NCI-H2227 (cell line): ENCODE measurements at regions not wholly inside any gene's neighbourhood (a gene's known extent, or its start where the extent isn't known, plus 50 kb on each side); places are given as distances from the start of the nearest gene placed in this dataset.

Experiments
- DNase-seq: peaks from one replicate; lab custom pipeline; 2025; ENCODE audit not compliant: unreplicated experiment; lab: John Stamatoyannopoulos, UW

DNA sequence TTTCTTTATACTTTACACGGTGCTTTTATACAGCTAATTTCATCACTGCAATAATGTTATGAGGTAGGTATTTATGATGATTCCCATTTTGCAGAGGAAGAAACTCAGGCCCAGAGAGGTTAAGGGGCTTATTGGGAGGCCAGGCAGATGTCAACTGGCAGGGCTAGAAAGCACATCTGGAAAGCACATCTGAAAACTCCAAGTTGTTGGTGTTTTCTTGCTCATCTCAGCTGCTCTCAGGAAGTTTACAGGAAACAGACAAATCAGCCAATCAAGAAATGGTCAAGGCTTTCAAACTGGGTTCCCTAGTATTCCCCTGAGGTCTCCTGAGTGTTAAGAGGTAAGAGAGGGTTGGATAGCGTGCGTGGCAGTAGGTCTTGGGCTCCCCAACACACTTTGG, 124.1 kb upstream of the MED13L start:
- DNase-seq: no peak

DNA sequence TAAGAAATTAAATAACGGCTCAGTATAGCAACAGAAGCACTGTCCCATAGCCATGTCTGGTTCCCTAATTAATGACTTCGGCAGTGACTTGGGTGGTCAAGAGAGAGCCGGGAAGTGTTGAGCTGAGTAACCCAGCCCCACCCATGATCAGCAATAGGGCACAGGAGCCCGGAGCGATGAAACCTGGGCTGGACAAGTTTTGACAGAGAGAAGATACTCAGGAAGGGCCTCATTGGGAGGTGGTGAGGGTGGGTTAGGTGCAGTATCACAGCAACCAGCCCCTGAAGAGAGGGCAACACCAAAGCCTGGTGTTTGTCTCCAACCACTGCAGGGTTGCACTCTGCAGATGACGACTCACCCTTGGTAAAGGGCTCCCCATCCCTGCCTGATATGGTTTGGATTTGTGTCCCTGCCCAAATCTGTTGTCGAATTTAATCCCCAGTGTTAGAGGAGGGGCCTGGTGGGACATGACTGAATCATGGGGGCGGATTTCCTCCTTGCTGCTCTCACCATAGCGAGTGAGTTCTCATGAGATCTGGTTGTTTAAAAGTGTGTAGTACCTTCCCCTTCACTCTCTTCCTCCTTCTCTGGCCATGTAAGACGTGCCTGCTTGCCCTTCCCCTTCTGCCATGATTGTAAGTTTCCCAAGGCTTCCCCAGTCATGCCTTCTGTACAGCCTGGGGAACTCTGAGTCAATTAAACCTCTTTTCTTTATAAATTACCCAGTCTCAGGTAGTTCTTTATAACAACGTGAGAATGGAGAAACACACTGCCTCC, 124.9 kb upstream of the MED13L start:
- DNase-seq: no peak

DNA sequence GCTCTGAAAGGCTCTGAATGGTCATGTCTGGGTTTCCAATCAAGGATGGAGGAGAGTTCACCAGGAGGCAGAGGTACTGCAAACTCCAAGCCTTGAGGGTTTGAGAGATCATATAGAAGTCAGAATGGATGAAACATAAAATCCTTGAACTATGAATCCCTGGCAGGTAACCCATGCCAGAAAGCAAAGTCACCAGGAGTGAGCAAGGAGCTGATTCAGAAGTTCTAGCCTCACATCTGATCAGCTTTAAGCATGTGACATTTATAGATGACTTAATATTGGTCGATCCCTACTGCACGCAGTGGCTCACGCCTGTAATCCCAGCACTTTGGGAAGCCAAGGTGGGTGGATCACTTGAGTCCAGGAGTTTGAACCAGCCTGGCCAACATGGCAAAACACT, 126.1 kb upstream of the MED13L start:
- no peak for DNase-seq

DNA sequence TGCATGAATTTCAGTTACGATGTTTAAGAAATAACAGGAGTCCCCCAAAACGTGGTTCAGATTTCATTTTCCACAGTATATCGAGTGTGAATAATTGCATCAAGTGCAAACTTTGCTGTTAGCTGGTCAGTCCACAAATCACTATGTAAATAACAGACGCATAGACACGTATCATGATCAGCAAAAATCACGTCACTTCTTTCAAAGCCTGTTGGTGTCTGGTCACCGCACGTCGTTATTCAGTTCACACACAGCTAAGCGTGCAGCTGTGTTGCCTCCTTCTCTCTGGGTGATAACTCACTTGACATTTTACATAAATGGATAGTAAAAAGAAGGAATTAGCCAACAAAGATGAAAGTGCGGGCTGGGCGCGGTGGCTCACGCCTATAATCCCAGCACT, 126.8 kb upstream of the MED13L start:
- no peak for DNase-seq

DNA sequence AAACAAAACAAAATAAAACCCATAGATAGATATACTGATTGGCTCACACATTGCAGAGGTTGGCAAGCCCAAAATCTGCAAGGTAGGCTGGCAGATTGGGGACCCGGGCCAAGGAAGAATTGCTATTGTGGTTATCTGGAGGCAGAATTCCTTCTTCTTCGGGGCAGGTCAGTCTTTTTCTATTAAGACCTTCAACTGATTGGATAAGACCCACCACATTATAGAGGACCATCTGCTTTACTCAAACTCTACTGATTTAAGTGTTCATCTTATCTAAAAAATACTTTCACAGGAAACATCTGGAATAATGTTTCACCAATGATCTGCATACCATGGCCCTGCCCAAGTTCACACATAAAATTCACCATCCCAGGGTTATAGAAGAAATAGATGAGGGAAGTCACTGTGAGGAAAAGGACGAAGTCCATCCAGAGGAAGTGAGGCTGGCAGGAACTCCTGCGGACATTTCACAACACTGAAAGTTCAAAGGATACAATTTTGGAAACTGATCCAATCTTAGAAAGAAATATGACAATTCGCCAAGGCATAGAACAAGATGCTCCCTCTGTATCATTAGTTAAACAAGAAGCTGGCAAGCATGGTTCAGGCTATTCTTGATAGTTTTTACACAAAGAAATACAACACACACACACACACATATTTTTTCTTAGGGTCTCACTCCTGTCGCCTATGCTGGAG, 127.6 kb upstream of the MED13L start:
- DNase-seq: no peak

DNA sequence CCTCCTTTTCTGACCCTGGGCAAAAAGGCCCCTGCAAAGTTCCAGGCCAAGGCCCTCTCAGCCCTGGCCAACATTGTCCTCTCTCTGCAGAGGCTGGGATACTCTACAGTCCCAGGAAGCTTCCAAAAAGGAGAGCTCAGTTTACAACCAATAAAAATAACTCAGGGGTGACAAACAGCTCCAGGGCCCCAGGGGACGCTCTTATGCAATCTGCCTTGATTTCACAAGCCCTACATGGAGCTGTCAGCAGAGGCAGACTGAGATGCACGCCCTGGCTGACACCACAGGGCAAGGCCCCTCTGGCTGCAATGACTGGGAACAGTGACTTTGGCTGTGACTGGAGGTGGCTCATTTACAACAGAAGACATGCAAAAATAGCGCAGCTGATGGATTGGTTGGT, 129.0 kb upstream of the MED13L start:
- no peak for DNase-seq

DNA sequence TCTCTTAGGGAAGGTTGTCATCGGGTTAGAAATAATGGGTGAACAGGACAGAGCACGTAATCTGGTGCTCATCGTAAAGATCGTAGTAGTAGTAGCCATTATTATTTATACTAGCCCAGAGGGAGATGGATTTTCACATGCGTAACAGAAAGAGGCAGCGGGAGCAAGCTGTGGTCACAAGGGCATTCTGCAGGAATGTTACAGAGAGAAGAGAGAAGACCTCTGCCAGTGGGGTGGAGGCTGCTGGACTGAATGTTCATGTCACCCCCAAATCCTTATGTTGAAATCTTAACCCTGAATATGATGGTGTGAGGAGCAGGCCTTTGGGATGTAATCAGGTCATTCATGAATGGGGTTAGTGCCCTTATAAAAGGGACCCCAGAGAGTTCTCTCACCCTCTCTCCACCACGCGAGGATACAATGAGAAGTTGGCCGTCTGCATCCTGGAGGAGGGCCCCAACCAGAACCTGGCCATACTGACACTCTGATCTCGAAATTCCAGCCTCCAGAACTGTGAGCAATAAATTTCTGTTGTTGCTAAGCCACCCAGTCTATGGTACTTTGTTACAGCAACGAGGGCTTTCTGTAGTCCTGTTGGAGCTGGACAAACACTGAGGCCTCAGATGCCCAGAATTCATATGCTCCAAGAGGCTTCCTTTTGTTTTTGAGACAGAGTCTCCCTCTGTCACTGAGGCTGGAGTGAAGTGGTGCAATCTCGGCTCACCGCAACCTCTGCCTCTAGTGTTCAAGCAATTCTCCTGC, 131.2 kb upstream of the MED13L start:
- DNase-seq: no peak

DNA sequence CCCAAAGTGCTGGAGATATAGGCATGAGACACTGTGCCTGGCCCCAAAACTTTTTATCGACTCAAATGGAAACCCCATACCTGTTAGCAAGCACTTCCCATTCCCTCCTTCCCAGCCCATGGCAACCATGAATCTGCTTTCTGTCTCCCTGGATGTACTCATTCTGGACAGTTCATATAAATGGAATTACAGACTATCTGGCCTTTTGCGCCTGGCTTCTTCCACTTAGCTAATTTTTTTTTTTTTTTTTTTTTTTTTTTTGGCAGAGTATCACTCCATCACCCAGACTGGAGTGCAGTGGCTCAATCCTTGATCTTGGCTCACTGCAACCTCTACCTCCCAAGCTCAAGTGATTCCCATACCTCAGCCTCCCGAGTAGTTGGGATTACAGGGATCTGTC, 134.5 kb upstream of the MED13L start:
- DNase-seq: no peak

DNA sequence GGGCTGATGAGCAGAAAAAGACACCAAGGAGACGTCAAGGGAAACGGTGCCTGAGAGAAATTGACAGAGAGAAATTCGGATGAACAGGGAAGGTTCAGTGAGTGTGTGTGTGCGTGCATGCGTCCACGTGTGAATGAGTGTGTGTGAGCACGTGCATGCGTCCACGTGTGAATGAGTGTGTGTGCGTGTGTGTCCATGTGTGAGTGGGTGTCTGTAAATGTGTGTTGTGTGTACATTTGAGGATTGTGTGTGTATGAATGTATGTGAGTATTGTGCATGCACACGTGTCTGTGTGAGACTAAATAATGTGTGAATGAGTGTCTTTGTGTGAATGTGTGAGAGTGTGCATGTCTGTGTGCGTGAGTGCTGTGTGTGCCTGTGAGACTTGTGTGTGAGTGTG, 137.4 kb upstream of the MED13L start:
- DNase-seq: no peak

DNA sequence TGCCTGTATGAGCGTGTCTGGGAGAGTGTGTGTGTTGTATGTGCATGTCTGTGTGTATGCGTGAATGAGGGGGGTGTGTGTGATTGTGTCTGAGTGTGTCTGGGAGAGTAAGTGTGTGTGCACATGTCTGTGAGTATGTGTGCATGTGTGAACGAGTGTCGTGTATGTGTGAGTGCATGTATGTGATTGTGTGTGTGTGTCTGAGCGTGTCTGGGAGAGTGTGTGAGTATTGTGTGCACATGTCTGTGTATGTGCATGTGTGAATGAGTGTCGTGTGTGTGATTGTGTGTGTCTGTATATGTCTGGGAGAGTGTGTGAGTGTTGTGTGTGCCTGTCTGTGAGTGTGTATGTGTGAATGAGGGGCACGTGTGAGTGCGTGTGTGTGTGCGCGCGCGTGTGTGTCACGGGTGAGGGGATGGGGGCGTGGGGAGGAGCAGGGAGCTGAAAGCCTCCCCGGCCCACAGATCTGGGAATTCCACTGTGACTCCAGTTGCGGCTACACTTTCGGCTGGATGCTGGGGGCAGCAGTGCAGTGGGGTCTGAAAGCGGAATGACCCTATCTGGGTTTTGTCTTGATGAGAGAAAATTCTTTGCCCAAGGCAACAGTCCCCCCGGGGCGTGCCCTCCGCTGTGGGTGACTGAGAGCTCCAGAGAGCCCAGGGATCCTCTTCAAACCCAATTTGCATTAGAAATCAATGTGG, 138.1 kb upstream of the MED13L start:
- DNase-seq: no peak

DNA sequence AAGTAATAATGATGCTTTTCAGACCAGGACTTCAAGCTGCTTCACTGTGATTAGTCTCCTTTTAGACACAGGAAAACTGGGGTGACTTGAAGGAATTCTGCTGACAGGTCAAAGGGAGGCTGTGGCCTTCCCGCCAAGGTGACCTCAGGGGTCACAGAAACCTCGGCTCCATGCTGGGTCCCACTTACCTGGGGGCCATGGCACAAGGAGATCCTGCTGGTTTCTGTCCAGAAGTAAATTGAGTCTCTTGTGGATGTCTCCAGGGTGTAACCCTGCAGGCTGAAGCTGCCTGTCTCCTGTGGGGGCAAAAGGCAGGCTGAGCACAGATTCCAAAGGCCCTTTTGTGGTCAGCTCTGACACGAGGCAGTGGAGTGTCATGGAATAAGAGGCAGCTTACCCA, 138.7 kb upstream of the MED13L start:
- no peak for DNase-seq

DNA sequence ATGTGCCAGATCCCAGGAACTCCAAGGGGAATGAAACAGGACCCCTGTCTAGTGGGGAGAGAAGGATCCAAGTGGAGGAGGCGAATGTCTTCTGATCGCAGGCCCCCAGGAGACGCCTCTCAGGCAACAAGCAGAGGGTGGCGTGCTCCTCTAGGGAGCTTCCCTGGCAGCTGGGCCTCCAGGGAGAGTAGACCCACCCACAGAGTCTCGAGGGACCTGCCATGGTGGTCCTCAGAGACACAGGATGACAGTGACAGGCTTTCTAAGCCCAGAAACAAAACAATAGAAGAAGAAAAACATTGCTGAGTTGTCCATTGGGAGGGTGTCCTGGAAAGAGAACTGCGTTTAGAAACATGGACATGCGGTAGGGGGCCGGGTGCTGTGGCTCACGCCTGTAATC, 140.6 kb upstream of the MAP1LC3B2 start:
- no peak for DNase-seq

DNA sequence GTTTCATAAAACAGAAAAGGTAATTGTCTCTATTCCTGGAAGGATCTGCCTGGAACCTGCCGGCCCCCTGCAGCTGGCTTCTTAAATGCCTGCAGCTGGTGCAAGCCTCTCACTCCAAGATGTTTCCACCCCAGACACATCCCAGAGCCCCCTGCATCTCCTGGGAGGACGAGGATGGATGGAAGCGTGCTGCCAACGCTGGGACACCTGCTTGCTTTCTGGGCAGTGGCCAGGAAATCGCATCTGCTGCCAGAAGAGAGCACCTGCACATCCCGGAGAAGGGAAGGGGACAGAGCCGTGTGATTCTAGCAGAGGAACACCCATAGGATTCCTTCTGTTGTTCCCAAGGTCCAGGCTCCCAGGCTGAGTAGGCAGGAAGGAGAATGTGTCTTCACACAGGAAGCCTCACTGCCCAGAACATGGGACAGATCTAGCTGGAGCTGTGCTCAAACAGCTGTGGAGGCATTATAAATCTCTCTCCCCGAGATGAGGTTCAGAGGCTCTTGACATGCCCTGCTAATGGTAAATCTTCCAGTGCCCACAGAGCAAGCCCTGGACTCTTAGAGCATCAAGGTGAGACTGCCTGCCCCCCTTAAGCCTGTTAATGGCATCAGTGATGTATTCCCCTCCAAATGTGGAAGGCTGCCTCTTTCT, 138.8 kb upstream of the MAP1LC3B2 start:
- DNase-seq: no peak

DNA sequence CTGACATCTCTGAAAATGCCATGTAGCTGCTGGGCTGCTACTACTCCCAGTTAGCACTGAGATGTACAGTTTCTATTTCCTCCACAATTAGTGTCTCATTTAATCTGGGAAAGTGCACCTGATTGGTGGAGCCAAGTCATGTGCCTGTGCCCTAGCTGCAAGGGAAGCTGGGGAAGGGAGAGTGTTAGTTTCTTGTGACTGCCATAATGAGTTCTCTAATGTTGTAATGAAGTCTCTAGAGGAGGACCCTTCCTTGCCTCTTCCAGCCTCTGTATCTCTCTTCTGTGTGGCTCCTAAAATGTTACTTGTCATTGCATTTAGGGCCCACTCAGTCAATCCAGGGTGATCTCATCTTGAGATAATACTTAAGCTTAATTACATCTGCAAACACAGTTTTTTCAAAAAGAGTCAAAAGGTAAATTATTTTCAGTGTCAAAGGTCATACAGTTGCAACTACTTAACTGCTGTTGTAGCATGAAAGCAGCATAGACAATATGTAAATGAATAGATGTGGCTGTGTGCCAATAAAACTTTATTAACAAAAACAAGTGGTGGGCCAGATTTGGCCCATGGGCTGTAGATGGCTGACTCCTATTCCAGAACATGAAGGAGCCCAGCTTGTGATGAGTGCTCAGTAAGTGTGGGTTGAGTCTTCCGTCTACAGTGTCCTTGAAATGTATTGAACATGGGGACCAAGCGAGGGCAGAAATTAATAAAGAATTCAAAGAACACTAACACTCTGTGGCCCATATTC, 137.2 kb upstream of the MAP1LC3B2 start:
- no peak for DNase-seq

DNA sequence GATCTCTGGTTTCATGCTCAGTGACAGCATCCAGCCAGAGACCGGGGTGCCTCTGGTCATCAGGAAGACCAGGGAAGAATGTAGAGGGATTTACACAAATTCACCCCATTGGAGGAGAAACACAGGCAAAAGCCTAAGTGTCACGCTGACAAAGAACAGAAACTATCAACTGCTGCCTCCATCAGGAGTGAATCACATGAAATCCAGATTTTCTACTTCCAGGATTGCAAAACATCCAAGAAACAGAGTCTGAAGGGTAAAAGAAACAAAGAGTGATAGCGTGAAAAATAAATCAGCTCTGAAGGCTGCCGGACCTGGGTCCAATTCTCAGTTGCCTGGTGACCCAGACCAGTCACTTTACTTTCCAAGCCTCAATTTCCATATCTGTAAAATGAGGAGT, 136.1 kb upstream of the MAP1LC3B2 start:
- no peak for DNase-seq

DNA sequence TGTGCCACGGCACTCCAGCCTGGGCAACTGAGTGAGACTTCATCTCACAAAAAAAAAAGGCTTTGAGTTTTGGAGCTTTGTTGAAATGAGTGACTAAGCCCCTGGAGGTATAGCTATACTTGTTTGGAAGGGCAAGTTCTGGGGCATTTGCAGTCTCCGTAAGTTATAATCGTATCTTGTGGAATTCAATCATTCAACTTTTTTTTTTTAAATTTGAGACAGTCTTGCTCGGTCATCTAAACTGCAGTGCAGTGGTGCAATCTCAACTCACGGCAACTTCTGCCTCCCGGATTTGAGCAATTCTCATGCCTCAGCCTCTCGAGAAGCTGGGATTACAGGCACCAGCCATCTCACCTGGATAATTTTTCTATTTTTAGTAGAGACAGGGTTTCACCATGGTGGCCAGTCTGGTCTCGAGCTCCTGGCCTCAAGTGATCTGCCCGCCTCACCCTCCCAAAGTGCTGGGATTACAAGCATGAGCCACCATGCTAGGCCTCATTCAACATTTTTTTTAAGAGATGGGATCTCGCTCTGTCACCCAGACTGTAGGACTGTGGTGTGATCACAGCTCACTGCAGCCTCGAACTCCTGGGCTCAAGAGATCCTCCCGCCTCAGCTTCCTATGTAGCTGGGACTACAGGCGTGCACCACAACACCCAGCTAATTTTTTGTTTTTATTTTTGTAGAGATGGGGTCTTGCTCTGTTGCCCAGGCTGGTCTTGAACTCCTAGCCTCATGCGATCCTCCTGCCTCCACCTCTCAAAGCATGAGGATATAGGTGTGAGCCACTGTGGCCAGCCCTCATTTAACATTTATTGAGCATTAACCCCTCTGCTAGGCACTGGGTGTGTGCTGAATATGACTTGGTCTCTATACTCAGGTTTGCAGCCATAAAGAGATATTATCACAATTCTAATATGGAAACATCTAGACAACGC, 133.7 kb upstream of the MAP1LC3B2 start:
- DNase-seq: no peak

DNA sequence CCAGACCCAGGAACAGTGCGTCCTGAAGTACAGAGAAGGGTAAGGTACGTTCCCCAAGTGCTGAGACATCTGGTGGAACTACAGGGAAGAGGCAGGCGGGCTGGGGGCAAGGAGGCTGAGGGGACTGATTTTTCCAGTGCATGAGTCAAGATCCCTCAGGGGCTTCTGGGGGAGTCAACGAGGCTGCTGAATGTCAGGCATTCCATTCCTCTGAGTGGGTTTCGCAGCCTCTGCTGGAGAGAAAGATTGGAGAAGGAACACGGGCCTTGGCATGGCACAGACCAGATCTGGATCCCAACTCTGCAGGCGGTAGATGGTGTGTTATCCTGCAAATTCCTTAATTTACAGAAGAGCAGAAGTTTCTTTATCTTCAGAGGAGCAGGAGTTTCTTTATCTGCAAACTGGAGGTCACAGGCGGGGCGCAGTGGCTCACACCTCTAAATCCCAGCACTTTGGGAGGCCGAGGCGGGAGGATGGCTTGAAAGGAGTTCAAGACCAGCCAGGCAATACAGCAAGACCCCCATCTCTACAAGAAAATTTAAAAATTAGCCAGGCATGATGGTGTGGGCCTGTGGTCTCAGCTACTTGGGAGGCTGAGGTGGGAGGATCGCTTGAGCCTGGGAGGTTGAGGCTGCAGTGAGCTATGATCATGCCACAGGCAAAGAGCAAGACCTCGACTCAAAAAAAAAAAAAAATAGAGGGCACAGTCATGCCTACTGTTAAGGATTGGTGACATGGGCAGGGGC, 132.6 kb upstream of the MAP1LC3B2 start:
- DNase-seq: no peak

DNA sequence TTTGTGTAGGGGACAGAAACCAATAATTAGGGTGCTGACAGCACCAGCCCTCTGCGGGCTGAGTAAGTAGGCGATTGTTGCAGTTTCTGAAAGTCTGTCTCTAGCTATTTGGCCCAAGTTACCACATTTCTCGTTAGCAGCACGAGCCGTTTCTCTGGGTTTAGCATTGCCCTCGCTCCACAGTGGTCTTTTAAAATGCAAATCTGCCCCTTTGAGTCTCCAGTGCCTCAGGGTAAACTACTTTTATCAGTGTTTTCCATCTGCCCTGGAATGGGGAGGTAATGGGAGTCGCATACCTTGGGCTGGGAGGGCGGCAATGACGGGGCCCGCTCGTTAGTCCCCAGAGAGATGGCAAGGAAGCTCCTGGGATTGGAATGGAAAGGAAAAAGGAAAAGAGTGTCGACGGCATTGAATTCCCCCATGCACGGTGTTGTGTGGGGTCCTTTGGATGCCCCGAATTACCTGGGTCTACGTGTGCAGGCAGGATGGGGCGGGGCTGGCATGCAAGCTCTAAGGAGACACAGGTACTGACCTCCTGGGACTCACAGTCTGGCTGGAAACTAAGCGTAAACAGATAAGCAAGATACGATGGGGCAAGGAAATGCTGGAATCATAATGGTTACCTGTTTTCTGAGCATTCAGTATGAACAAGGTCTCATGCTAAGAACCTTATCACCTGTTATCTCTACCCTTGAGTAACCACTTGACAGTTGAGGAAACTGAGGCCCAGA, 131.8 kb upstream of the MAP1LC3B2 start:
- no peak for DNase-seq
